ENCODE measurements at regions not wholly inside any gene's neighbourhood (a gene's known extent, or its start where the extent isn't known, plus 50 kb on each side); places are given as distances from the start of the nearest gene placed in this dataset.
A peak's percentile ranks its signal among the peaks of the same experiment; 100 is the strongest.

GRCh38 chr10:36725581-36726520 lies 399.5 kb upstream of the ANKRD30A start:
- Histone ChIP-seq H3K79me2 (ENCODE audit: control insufficient read depth, insufficient read depth, low read length) (no peaks in the 10 kb centered on the region), H3K4me2 (ENCODE audit: low read length) (no peak overlapping the region), H3K27me3 (ENCODE audit: insufficient read depth, low read length, poor library complexity) (no peaks in the 10 kb centered on the region), H2BK15ac (replicated peaks; ENCODE audit: low read depth) (no peak overlapping the region), H3K79me1 (ENCODE audit: low read length) (no peaks in the 10 kb centered on the region), H3K4ac (ENCODE audit: low read depth, low read length) (no peak overlapping the region), H4K8ac (ENCODE audit: low read depth, low read length) (no peak overlapping the region), H3K27ac (ENCODE audit: low read depth, low read length) (no peak overlapping the region), H3K56ac (ENCODE audit: low read length) (no peak overlapping the region), H3K4me3 (ENCODE audit: low read length) (no peak overlapping the region), H3K36me3 (ENCODE audit: control insufficient read depth, insufficient read depth, low read length) (no peaks in the 10 kb centered on the region), H3K4me1 (ENCODE audit: control insufficient read depth, low read depth, low read length) (no peaks in the 10 kb centered on the region), H2BK120ac (ENCODE audit: low read depth, low read length) (no peak overlapping the region), H2BK5ac (ENCODE audit: low read length) (no peak overlapping the region), H3K9ac (ENCODE audit: low read length) (no peak overlapping the region), H4K5ac (ENCODE audit: low read length) (no peak overlapping the region), H3K23ac (ENCODE audit: low read length) (no peak overlapping the region), H2AK5ac (ENCODE audit: low read length) (no peak overlapping the region), H3K18ac (ENCODE audit: low read length) (no peak overlapping the region)
- peak; percentile 96 for DNase-seq
- WGBS (ENCODE audit: extremely low coverage, insufficient coverage, low lambda C conversion rate) = no CpG with 5 or more reads among the region's 6 CpGs

- Histone ChIP-seq H3K4me3 (ENCODE audit: low read length) (no peak overlapping the region), H3K79me2 (ENCODE audit: control insufficient read depth, insufficient read depth, low read length) (no peaks in the 10 kb centered on the region)
- WGBS (ENCODE audit: extremely low coverage, insufficient coverage, low lambda C conversion rate) = no CpG with 5 or more reads among the region's 9 CpGs
Measured at GRCh38 chr10:36722777-36723176, 402.6 kb upstream of the ANKRD30A start.

DNA sequence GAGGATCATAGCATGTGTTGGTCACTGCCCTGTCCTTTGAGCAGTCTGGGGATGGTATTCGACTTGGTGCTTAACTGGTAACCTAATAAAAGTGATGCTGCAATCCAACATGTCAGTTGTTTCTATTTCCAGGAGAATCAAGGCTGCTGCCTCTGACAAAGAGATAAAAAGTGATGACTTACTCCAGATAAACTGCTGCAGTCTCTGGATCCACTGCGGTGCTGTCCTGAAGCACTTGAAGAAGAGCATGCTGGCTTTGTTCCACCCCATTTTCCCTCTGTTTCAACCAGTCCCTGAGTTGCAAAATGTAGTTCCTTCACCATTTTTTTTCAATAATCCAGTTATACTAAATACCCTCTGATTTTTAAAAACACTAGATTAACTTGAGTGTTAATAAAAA lies 403.5 kb upstream of the ANKRD30A start:
- no peak overlapping the region for H3K4me2 ChIP-seq (ENCODE audit: low read length)
- no peaks in the 10 kb centered on the region for H3K79me2 ChIP-seq (ENCODE audit: control insufficient read depth, insufficient read depth, low read length)
- no peak overlapping the region for H3K9ac ChIP-seq (ENCODE audit: low read length)
- H2BK15ac ChIP-seq (replicated peaks; ENCODE audit: low read depth) = no peak overlapping the region
- H3K4ac ChIP-seq (ENCODE audit: low read depth, low read length) = no peak overlapping the region
- no peaks in the 10 kb centered on the region for H3K36me3 ChIP-seq (ENCODE audit: control insufficient read depth, insufficient read depth, low read length)
- H3K56ac ChIP-seq (ENCODE audit: low read length) = no peak overlapping the region
- H3K23ac ChIP-seq (ENCODE audit: low read length) = no peak overlapping the region
- no peak overlapping the region for H3K27ac ChIP-seq (ENCODE audit: low read depth, low read length)
- no peak overlapping the region for H3K4me3 ChIP-seq (ENCODE audit: low read length)
- no peaks in the 10 kb centered on the region for H3K4me1 ChIP-seq (ENCODE audit: control insufficient read depth, low read depth, low read length)
- H2BK120ac ChIP-seq (ENCODE audit: low read depth, low read length) = no peak overlapping the region
- no peaks in the 10 kb centered on the region for H3K27me3 ChIP-seq (ENCODE audit: insufficient read depth, low read length, poor library complexity)
- no peak overlapping the region for H4K5ac ChIP-seq (ENCODE audit: low read length)
- no peak overlapping the region for H3K18ac ChIP-seq (ENCODE audit: low read length)
- H2BK5ac ChIP-seq (ENCODE audit: low read length) = no peak overlapping the region
- DNase-seq = no peak
- no CpG with 5 or more reads among the region's 2 CpGs for WGBS (ENCODE audit: extremely low coverage, insufficient coverage, low lambda C conversion rate)
- H2AK5ac ChIP-seq (ENCODE audit: low read length) = no peak overlapping the region
- no peaks in the 10 kb centered on the region for H3K79me1 ChIP-seq (ENCODE audit: low read length)
- no peak overlapping the region for H4K8ac ChIP-seq (ENCODE audit: low read depth, low read length)

More at GRCh38 chr10:36722777-36723176, 402.6 kb upstream of the ANKRD30A start:
- H3K56ac ChIP-seq (ENCODE audit: low read length) = no peak overlapping the region
- no peaks in the 10 kb centered on the region for H3K79me1 ChIP-seq (ENCODE audit: low read length)
- no peaks in the 10 kb centered on the region for H3K4me1 ChIP-seq (ENCODE audit: control insufficient read depth, low read depth, low read length)
- no peaks in the 10 kb centered on the region for H3K36me3 ChIP-seq (ENCODE audit: control insufficient read depth, insufficient read depth, low read length)
- H3K18ac ChIP-seq (ENCODE audit: low read length) = no peak overlapping the region
- no peak overlapping the region for H2BK120ac ChIP-seq (ENCODE audit: low read depth, low read length)
- no peak overlapping the region for H3K9ac ChIP-seq (ENCODE audit: low read length)
- DNase-seq = no peak
- H4K5ac ChIP-seq (ENCODE audit: low read length) = no peak overlapping the region
- H3K4ac ChIP-seq (ENCODE audit: low read depth, low read length) = no peak overlapping the region
- no peaks in the 10 kb centered on the region for H3K27me3 ChIP-seq (ENCODE audit: insufficient read depth, low read length, poor library complexity)
- no peak overlapping the region for H3K4me2 ChIP-seq (ENCODE audit: low read length)
- H2BK5ac ChIP-seq (ENCODE audit: low read length) = no peak overlapping the region
- no peak overlapping the region for H2BK15ac ChIP-seq (replicated peaks; ENCODE audit: low read depth)
- no peak overlapping the region for H3K27ac ChIP-seq (ENCODE audit: low read depth, low read length)
- no peak overlapping the region for H2AK5ac ChIP-seq (ENCODE audit: low read length)
- H3K23ac ChIP-seq (ENCODE audit: low read length) = no peak overlapping the region
- no peak overlapping the region for H4K8ac ChIP-seq (ENCODE audit: low read depth, low read length)

- no peak overlapping the region for H3K9ac ChIP-seq (ENCODE audit: low read length)
- no peak overlapping the region for H2BK120ac ChIP-seq (ENCODE audit: low read depth, low read length)
- no peak overlapping the region for H3K27ac ChIP-seq (ENCODE audit: low read depth, low read length)
- H4K8ac ChIP-seq (ENCODE audit: low read depth, low read length) = no peak overlapping the region
- H3K4me3 ChIP-seq (ENCODE audit: low read length) = no peak overlapping the region
- no peak overlapping the region for H2BK5ac ChIP-seq (ENCODE audit: low read length)
- no peak overlapping the region for H3K23ac ChIP-seq (ENCODE audit: low read length)
- no peak overlapping the region for H4K5ac ChIP-seq (ENCODE audit: low read length)
- H3K4ac ChIP-seq (ENCODE audit: low read depth, low read length) = no peak overlapping the region
- no peak for DNase-seq
- H2BK15ac ChIP-seq (replicated peaks; ENCODE audit: low read depth) = no peak overlapping the region
- H3K4me1 ChIP-seq (ENCODE audit: control insufficient read depth, low read depth, low read length) = no peaks in the 10 kb centered on the region
- no peaks in the 10 kb centered on the region for H3K79me2 ChIP-seq (ENCODE audit: control insufficient read depth, insufficient read depth, low read length)
- H3K36me3 ChIP-seq (ENCODE audit: control insufficient read depth, insufficient read depth, low read length) = no peaks in the 10 kb centered on the region
- no peak overlapping the region for H3K18ac ChIP-seq (ENCODE audit: low read length)
- no peak overlapping the region for H2AK5ac ChIP-seq (ENCODE audit: low read length)
- H3K4me2 ChIP-seq (ENCODE audit: low read length) = no peak overlapping the region
- H3K56ac ChIP-seq (ENCODE audit: low read length) = no peak overlapping the region
- no peaks in the 10 kb centered on the region for H3K79me1 ChIP-seq (ENCODE audit: low read length)
- H3K27me3 ChIP-seq (ENCODE audit: insufficient read depth, low read length, poor library complexity) = no peaks in the 10 kb centered on the region
- no CpG with 5 or more reads among the region's 1 CpG for WGBS (ENCODE audit: extremely low coverage, insufficient coverage, low lambda C conversion rate)
Measured at GRCh38 chr10:36720895-36721294, 404.5 kb upstream of the ANKRD30A start.

- H3K18ac ChIP-seq (ENCODE audit: low read length) = no peak overlapping the region
- no peak overlapping the region for H2AK5ac ChIP-seq (ENCODE audit: low read length)
- no peak overlapping the region for H3K4ac ChIP-seq (ENCODE audit: low read depth, low read length)
- H4K5ac ChIP-seq (ENCODE audit: low read length) = no peak overlapping the region
- DNase-seq = no peak
- no peak overlapping the region for H2BK5ac ChIP-seq (ENCODE audit: low read length)
- no peaks in the 10 kb centered on the region for H3K27me3 ChIP-seq (ENCODE audit: insufficient read depth, low read length, poor library complexity)
- no peak overlapping the region for H2BK120ac ChIP-seq (ENCODE audit: low read depth, low read length)
- H3K4me3 ChIP-seq (ENCODE audit: low read length) = no peak overlapping the region
- no CpG with 5 or more reads among the region's 2 CpGs for WGBS (ENCODE audit: extremely low coverage, insufficient coverage, low lambda C conversion rate)
- no peak overlapping the region for H3K23ac ChIP-seq (ENCODE audit: low read length)
- no peak overlapping the region for H3K9ac ChIP-seq (ENCODE audit: low read length)
- H2BK15ac ChIP-seq (replicated peaks; ENCODE audit: low read depth) = no peak overlapping the region
- no peak overlapping the region for H4K8ac ChIP-seq (ENCODE audit: low read depth, low read length)
- H3K56ac ChIP-seq (ENCODE audit: low read length) = no peak overlapping the region
- H3K79me1 ChIP-seq (ENCODE audit: low read length) = no peaks in the 10 kb centered on the region
- H3K36me3 ChIP-seq (ENCODE audit: control insufficient read depth, insufficient read depth, low read length) = no peaks in the 10 kb centered on the region
- no peak overlapping the region for H3K27ac ChIP-seq (ENCODE audit: low read depth, low read length)
- H3K79me2 ChIP-seq (ENCODE audit: control insufficient read depth, insufficient read depth, low read length) = no peaks in the 10 kb centered on the region
- H3K4me2 ChIP-seq (ENCODE audit: low read length) = no peak overlapping the region
- H3K4me1 ChIP-seq (ENCODE audit: control insufficient read depth, low read depth, low read length) = no peaks in the 10 kb centered on the region
Measured at GRCh38 chr10:36717118-36717517, 408.3 kb upstream of the ANKRD30A start.
